Neural cell (in vitro differentiated cells): ENCODE measurements at regions not wholly inside any gene's neighbourhood (a gene's known extent, or its start where the extent isn't known, plus 50 kb on each side); places are given as distances from the start of the nearest gene placed in this dataset.

ENCODE experiments used
- H2AFZ ChIP-seq: fragments of 200-600, 300-800 bp; sonication (generic), shearing (Covaris generic); 2 replicates; pipeline ENCODE4 v1.6.0; 2014; ENCODE audit warnings: low read depth, mild to moderate bottlenecking, antibody characterized with exemption, low read length, moderate library complexity
- H3F3A ChIP-seq: fragments of 200-600 bp; shearing (Covaris generic); 2 replicates; pipeline ENCODE4 v1.6.1; 2016; ENCODE audit warnings: mild to moderate bottlenecking, moderate library complexity, mixed read lengths, antibody characterized with exemption, low read length; ENCODE audit not compliant: insufficient read depth, poor library complexity, severe bottlenecking
- H3K27ac ChIP-seq: fragments of 200-600, 300-800 bp; sonication (generic), shearing (Covaris generic); 2 replicates; pipeline ENCODE4 v1.5.1; 2014; ENCODE audit warnings: mild to moderate bottlenecking, low read length, moderate library complexity
- H3K27me3 ChIP-seq: fragments of 300-800, 200-600 bp; sonication (generic), shearing (Covaris generic); 2 replicates; pipeline ENCODE4 v1.6.0; 2014; ENCODE audit warnings: mild to moderate bottlenecking, low read depth, low read length, moderate library complexity; ENCODE audit not compliant: insufficient read depth
- H3K36me3 ChIP-seq: fragments of 300-800, 200-600 bp; sonication (generic), shearing (Covaris generic); 2 replicates; pipeline ENCODE4 v1.5.1; 2014; ENCODE audit warnings: mild to moderate bottlenecking, antibody characterized with exemption, low read length, moderate library complexity; ENCODE audit not compliant: insufficient read depth
- H3K4me2 ChIP-seq: fragments of 300-800, 200-600 bp; sonication (generic), shearing (Covaris generic); 2 replicates; pipeline ENCODE4 v1.6.0; 2014; ENCODE audit warnings: mild to moderate bottlenecking, low read length
- H3K4me3 ChIP-seq: fragments of 300-800, 200-600 bp; sonication (generic), shearing (Covaris generic); 2 replicates; pipeline ENCODE4 v1.5.1; 2014; ENCODE audit warnings: mild to moderate bottlenecking, low read length, moderate library complexity
- H3K79me2 ChIP-seq: fragments of 200-600 bp; shearing (Covaris generic); replicated peaks from 2 replicates; pipeline ENCODE4 v1.6.0; 2014; ENCODE audit warnings: mild to moderate bottlenecking, low read length, moderate library complexity; ENCODE audit not compliant: insufficient read depth
- H3K9ac ChIP-seq: fragments of 300-800, 200-600 bp; sonication (generic), shearing (Covaris generic); 2 replicates; pipeline ENCODE4 v1.6.1; 2016; ENCODE audit warnings: mild to moderate bottlenecking, low read length, mixed read lengths
- H3K9me2 ChIP-seq: fragments of 200-600 bp; shearing (Covaris generic); 2 replicates; pipeline ENCODE4 v1.6.1; 2016; ENCODE audit warnings: mild to moderate bottlenecking, low read length, mixed read lengths; ENCODE audit not compliant: insufficient read depth
- H3K9me3 ChIP-seq: fragments of 200-600, 300-800 bp; sonication (generic), shearing (Covaris generic); 2 replicates; pipeline ENCODE4 v1.6.1; 2016; ENCODE audit warnings: mild to moderate bottlenecking, mixed run types, low read length, moderate library complexity, mixed read lengths
- H4K20me1 ChIP-seq: fragments of 200-600 bp; shearing (Covaris generic); 2 replicates; pipeline ENCODE4 v1.6.1; 2016; ENCODE audit warnings: mild to moderate bottlenecking, mixed run types; ENCODE audit not compliant: insufficient read depth
- EP300 ChIP-seq: fragments of 450-650 bp; conservative IDR thresholded peaks from 2 replicates; pipeline ENCODE4 v1.6.1; 2014; ENCODE audit warnings: antibody characterized with exemption, mild to moderate bottlenecking, moderate library complexity; ENCODE audit not compliant: poor library complexity, severe bottlenecking
- EZH2 ChIP-seq: fragments of 200-600, 300-800 bp; shearing (Covaris generic), sonication (generic); IDR thresholded peaks from 2 replicates; pipeline ENCODE4 v1.6.1; 2014; ENCODE audit warnings: antibody characterized with exemption, low read length, borderline replicate concordance, mild to moderate bottlenecking; ENCODE audit not compliant: insufficient read depth, poor library complexity, severe bottlenecking
- MXI1 ChIP-seq: fragments of 450-650 bp; conservative IDR thresholded peaks from 2 replicates; pipeline ENCODE4 v1.6.1; 2014; ENCODE audit warnings: antibody characterized with exemption, mild to moderate bottlenecking; ENCODE audit not compliant: poor library complexity, severe bottlenecking
- POLR2AphosphoS5 ChIP-seq: IDR thresholded peaks from 2 replicates; pipeline ENCODE4 v1.6.1; 2012
- RAD21 ChIP-seq: fragments of 450-650 bp; conservative IDR thresholded peaks from 2 replicates; pipeline ENCODE4 v1.6.1; 2014; ENCODE audit warnings: antibody characterized with exemption, mild to moderate bottlenecking, moderate library complexity
- SMC3 ChIP-seq: fragments of 450-650 bp; conservative IDR thresholded peaks from 2 replicates; pipeline ENCODE4 v1.6.1; 2014; ENCODE audit warnings: antibody characterized with exemption, mild to moderate bottlenecking, moderate library complexity; ENCODE audit not compliant: poor library complexity
- TAF1 ChIP-seq: IDR thresholded peaks from 2 replicates; pipeline ENCODE4 v1.6.1; 2012; ENCODE audit warnings: low read depth
- TF ChIP-seq, protein P1 (sequence below): fragments of 450-650 bp; IDR thresholded peaks from 2 replicates; pipeline ENCODE4 v1.5.1; 2014; ENCODE audit warnings: antibody characterized with exemption, mild to moderate bottlenecking, moderate library complexity; ENCODE audit not compliant: poor library complexity, severe bottlenecking
- TF ChIP-seq, protein P2 (sequence below): IDR thresholded peaks from 2 replicates; pipeline ENCODE4 v1.6.1; 2012; ENCODE audit warnings: borderline replicate concordance

DNA sequence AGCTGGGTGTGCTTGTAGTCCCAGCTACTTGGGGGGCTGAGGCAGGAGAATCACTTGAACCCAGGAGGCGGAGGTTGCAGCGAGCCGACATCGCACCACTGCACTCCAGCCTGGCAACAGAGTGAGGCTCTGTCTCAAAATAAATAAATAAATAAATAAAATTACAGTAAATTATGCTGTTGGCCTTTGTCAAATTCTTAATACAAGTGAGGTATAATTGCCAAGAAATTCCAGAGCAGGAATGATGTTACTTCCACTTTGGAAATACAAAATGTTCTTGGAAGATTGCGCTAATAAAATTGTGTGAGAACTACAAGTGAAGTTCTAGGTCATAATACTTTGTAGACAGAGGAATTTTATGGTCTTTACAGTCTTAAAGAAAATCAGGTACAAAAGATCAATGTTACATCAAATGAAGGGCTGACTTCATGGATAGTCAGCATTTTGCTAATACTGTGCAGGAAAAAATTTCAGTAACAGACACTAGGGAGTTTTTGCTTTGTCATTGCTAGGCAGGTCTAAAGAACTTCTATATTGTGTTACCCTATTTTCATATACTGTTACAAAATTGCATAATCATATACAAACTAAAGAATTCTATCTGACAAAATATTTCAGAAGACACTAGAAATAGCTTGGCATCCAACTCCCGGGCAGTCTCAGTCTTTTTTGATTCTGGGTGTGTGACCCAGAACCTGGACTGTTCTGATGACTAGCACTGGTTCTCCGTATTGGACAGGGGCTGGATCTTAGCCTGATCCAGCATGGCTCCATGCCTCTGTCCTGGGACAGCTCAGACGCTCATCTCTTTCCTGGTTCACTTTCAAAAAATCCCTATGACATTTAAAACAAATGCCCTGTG, 76.0 kb upstream of the STK17B start:
- H3K4me2 ChIP-seq: no peak overlapping the region
- H3K27me3 ChIP-seq: no peaks in the 10 kb centered on the region
- H3K4me3 ChIP-seq: no peak overlapping the region
- H4K20me1 ChIP-seq: no peaks in the 10 kb centered on the region
- H3K36me3 ChIP-seq: peaks cover 4% of the 10 kb centered on the region
- no peak overlapping the region for H3K27ac ChIP-seq
- no peaks in the 10 kb centered on the region for H3K79me2 ChIP-seq
- no peak overlapping the region for H3K9ac ChIP-seq
- TF ChIP-seq, protein P1, sequence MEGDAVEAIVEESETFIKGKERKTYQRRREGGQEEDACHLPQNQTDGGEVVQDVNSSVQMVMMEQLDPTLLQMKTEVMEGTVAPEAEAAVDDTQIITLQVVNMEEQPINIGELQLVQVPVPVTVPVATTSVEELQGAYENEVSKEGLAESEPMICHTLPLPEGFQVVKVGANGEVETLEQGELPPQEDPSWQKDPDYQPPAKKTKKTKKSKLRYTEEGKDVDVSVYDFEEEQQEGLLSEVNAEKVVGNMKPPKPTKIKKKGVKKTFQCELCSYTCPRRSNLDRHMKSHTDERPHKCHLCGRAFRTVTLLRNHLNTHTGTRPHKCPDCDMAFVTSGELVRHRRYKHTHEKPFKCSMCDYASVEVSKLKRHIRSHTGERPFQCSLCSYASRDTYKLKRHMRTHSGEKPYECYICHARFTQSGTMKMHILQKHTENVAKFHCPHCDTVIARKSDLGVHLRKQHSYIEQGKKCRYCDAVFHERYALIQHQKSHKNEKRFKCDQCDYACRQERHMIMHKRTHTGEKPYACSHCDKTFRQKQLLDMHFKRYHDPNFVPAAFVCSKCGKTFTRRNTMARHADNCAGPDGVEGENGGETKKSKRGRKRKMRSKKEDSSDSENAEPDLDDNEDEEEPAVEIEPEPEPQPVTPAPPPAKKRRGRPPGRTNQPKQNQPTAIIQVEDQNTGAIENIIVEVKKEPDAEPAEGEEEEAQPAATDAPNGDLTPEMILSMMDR: no peak
- TF ChIP-seq MXI1 (no peak), RAD21 (no peak), EP300 (no peak)
- H3K9me3 ChIP-seq: no peaks in the 10 kb centered on the region
- H2AFZ ChIP-seq: no peak overlapping the region
- H3K9me2 ChIP-seq: no peaks in the 10 kb centered on the region
- no peaks in the 10 kb centered on the region for H3F3A ChIP-seq

DNA sequence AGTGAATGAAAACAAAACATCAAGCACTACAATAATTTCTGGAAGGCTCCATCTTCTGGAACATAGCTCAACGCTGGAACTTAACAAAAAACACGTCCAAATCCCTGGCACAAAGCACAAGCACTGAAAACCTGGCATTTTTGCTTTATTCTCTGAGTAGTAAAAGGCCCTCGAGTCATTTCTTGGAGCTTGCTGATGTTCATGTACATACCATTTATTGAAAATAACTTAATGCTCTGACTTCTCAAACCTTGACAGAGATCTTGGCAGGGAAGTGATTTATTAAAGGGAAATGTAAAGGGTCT, 76.5 kb upstream of the STK17B start:
- Histone ChIP-seq H2AFZ (no peak overlapping the region), H3K79me2 (no peaks in the 10 kb centered on the region), H3K4me2 (no peak overlapping the region), H3K9ac (no peak overlapping the region), H3K27ac (no peak overlapping the region), H3K36me3 (peaks cover 4% of the 10 kb centered on the region), H3K9me3 (no peaks in the 10 kb centered on the region), H3F3A (no peaks in the 10 kb centered on the region), H4K20me1 (no peaks in the 10 kb centered on the region), H3K27me3 (no peaks in the 10 kb centered on the region), H3K9me2 (no peaks in the 10 kb centered on the region), H3K4me3 (no peak overlapping the region)
- no peak for TF ChIP-seq TAF1
- TF ChIP-seq, protein P1: no peak
- no peak for TF ChIP-seq MXI1
- no peak for TF ChIP-seq EP300
- TF ChIP-seq EZH2: no peak
- TF ChIP-seq SMC3: no peak
- TF ChIP-seq RAD21: no peak
- no peak for TF ChIP-seq POLR2AphosphoS5
- TF ChIP-seq, protein P2, sequence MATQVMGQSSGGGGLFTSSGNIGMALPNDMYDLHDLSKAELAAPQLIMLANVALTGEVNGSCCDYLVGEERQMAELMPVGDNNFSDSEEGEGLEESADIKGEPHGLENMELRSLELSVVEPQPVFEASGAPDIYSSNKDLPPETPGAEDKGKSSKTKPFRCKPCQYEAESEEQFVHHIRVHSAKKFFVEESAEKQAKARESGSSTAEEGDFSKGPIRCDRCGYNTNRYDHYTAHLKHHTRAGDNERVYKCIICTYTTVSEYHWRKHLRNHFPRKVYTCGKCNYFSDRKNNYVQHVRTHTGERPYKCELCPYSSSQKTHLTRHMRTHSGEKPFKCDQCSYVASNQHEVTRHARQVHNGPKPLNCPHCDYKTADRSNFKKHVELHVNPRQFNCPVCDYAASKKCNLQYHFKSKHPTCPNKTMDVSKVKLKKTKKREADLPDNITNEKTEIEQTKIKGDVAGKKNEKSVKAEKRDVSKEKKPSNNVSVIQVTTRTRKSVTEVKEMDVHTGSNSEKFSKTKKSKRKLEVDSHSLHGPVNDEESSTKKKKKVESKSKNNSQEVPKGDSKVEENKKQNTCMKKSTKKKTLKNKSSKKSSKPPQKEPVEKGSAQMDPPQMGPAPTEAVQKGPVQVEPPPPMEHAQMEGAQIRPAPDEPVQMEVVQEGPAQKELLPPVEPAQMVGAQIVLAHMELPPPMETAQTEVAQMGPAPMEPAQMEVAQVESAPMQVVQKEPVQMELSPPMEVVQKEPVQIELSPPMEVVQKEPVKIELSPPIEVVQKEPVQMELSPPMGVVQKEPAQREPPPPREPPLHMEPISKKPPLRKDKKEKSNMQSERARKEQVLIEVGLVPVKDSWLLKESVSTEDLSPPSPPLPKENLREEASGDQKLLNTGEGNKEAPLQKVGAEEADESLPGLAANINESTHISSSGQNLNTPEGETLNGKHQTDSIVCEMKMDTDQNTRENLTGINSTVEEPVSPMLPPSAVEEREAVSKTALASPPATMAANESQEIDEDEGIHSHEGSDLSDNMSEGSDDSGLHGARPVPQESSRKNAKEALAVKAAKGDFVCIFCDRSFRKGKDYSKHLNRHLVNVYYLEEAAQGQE: no peak
